SK-N-SH (cell line): ENCODE measurements at regions not wholly inside any gene's neighbourhood (a gene's known extent, or its start where the extent isn't known, plus 50 kb on each side); places are given as distances from the start of the nearest gene placed in this dataset.

Experiments
- CTCF ChIP-seq: fragments of 200-600 bp; sonication (generic); IDR thresholded peaks from 2 replicates; pipeline ENCODE4 v1.6.1; 2017; ENCODE audit warnings: antibody characterized with exemption, mild to moderate bottlenecking, moderate library complexity
- EP300 ChIP-seq, 2 experiments: IDR thresholded peaks; 2 replicates each; pipeline versions ENCODE4 v1.4.0 to v1.6.1; 2012; ENCODE audit warnings: borderline replicate concordance in 1 of 2, low read depth in 1 of 2, low read length in 1 of 2
- FOXM1 ChIP-seq: IDR thresholded peaks from 2 replicates; pipeline ENCODE4 v1.4.0; 2012; ENCODE audit warnings: low read depth, mild to moderate bottlenecking
- TCF12 ChIP-seq: IDR thresholded peaks from 2 replicates; pipeline ENCODE4 v1.4.0; 2012
- YY1 ChIP-seq: IDR thresholded peaks from 2 replicates; pipeline ENCODE4 v1.4.0; 2012; ENCODE audit warnings: low read depth, mild to moderate bottlenecking
- TF ChIP-seq, protein P1 (sequence below): fragments of 150-350 bp; IDR thresholded peaks from 2 replicates; pipeline ENCODE4 v1.6.1; 2017; ENCODE audit warnings: antibody characterized with exemption, low read length, low read depth, borderline replicate concordance
- TF ChIP-seq, protein P2 (sequence below): IDR thresholded peaks from 2 replicates; pipeline ENCODE4 v1.6.1; 2012; ENCODE audit warnings: mild to moderate bottlenecking, low read depth, low read length, moderate library complexity

DNA sequence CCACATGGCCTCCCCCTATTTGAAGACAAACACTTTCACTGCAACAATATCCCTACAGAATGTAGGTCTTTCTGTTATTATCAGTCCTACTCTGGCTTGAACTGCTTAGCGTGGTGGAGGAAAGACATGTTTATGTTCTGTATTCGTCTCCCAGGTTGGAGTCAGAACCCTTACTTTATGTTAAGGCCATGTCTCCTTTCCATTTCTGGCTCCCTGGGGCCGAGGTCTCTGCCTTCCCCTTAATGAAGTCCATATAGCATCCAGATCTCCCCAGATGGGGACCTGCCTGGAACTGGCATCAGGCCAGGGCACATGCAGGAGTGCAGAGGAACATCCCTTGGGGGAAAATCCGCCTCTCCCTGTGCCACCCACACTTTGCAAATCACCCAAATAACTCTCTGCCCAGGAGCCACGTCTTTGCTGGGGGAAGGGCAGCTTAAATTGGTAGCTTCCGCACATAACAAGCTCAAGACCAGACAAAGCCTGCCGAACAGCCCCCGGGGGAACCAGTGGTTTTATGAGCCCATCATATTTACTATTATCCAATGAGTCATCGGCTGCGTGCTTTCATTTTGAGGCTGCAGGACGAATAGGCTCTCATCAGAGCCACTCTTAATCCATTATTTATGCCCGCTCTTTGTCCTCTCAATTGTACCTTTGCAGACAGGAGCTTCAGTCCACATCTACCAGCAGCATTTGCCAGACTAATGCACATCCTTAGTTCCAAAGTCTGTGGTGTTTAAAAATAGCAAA is 237.0 kb downstream of the UACA start:
- no peak for TF ChIP-seq CTCF
- peak; percentile 46 for TF ChIP-seq TCF12
- TF ChIP-seq EP300 (IDR thresholded peaks at IDR 0.05; ENCODE audit: borderline replicate concordance in 1 of 2, low read depth in 1 of 2, low read length in 1 of 2) = peak; percentile 15 to 88; a peak in 1 of 4 replicates
- TF ChIP-seq, protein P1, sequence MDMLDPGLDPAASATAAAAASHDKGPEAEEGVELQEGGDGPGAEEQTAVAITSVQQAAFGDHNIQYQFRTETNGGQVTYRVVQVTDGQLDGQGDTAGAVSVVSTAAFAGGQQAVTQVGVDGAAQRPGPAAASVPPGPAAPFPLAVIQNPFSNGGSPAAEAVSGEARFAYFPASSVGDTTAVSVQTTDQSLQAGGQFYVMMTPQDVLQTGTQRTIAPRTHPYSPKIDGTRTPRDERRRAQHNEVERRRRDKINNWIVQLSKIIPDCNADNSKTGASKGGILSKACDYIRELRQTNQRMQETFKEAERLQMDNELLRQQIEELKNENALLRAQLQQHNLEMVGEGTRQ = no peak
- TF ChIP-seq YY1 = no peak
- TF ChIP-seq, protein P2, sequence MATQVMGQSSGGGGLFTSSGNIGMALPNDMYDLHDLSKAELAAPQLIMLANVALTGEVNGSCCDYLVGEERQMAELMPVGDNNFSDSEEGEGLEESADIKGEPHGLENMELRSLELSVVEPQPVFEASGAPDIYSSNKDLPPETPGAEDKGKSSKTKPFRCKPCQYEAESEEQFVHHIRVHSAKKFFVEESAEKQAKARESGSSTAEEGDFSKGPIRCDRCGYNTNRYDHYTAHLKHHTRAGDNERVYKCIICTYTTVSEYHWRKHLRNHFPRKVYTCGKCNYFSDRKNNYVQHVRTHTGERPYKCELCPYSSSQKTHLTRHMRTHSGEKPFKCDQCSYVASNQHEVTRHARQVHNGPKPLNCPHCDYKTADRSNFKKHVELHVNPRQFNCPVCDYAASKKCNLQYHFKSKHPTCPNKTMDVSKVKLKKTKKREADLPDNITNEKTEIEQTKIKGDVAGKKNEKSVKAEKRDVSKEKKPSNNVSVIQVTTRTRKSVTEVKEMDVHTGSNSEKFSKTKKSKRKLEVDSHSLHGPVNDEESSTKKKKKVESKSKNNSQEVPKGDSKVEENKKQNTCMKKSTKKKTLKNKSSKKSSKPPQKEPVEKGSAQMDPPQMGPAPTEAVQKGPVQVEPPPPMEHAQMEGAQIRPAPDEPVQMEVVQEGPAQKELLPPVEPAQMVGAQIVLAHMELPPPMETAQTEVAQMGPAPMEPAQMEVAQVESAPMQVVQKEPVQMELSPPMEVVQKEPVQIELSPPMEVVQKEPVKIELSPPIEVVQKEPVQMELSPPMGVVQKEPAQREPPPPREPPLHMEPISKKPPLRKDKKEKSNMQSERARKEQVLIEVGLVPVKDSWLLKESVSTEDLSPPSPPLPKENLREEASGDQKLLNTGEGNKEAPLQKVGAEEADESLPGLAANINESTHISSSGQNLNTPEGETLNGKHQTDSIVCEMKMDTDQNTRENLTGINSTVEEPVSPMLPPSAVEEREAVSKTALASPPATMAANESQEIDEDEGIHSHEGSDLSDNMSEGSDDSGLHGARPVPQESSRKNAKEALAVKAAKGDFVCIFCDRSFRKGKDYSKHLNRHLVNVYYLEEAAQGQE = no peak
- TF ChIP-seq FOXM1 = no peak
